ENCODE measurements at regions not wholly inside any gene's neighbourhood (a gene's known extent, or its start where the extent isn't known, plus 50 kb on each side); places are given as distances from the start of the nearest gene placed in this dataset.

DNA sequence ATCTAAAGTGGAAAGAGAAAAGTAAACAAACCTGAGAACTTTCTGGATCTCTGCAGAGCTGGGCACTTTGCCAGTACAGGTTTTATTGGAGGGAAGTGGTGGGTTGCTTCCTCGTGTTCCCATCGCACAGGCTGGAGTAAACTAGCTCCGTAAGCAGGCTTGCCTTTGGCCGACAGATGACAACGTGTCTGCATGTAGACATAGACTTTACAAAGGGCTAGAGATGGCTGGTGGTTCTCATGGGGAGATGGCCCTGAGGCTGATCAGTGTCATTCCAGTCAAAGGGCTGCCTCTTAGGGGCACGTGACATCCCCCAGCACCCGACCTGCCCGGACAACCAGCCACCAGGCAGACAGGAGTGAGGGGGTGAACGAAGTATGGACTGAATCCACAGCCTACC, 98.8 kb downstream of the YTHDF1 start:
- ATAC-seq, result no peak
- TF ChIP-seq ZNF70 (CRISPR knock-in tag; IDR thresholded peaks at IDR 0.05) (no peak), PPARA (CRISPR knock-in tag; IDR thresholded peaks at IDR 0.05; ENCODE audit: borderline replicate concordance) (no peak), ZFP3 (CRISPR knock-in tag; IDR thresholded peaks at IDR 0.05) (no peak), TOX (CRISPR knock-in tag; IDR thresholded peaks at IDR 0.05; ENCODE audit: borderline replicate concordance) (no peak), RARB (CRISPR knock-in tag; IDR thresholded peaks at IDR 0.05) (no peak), ZNF565 (CRISPR knock-in tag; conservative IDR thresholded peaks at IDR 0.05; ENCODE audit: low read depth) (no peak), ZC3H10 (CRISPR knock-in tag; IDR thresholded peaks at IDR 0.05) (no peak), CSDC2 (CRISPR knock-in tag; IDR thresholded peaks at IDR 0.05) (no peak), ESRRG (CRISPR knock-in tag; IDR thresholded peaks at IDR 0.05) (no peak), OSR1 (CRISPR knock-in tag; IDR thresholded peaks at IDR 0.05) (no peak), CREB5 (CRISPR knock-in tag; IDR thresholded peaks at IDR 0.05; ENCODE audit: low read depth) (no peak), SNAI2 (CRISPR knock-in tag; IDR thresholded peaks at IDR 0.05) (no peak), ZFP30 (CRISPR knock-in tag; IDR thresholded peaks at IDR 0.05) (no peak), CSRNP3 (CRISPR knock-in tag; IDR thresholded peaks at IDR 0.05) (no peak), TCF4 (CRISPR knock-in tag; IDR thresholded peaks at IDR 0.05; ENCODE audit: borderline replicate concordance) (no peak), GLIS3 (CRISPR knock-in tag; IDR thresholded peaks at IDR 0.05) (no peak), ZNF8 (CRISPR knock-in tag; IDR thresholded peaks at IDR 0.05) (no peak)
- TF ChIP-seq, protein P1, sequence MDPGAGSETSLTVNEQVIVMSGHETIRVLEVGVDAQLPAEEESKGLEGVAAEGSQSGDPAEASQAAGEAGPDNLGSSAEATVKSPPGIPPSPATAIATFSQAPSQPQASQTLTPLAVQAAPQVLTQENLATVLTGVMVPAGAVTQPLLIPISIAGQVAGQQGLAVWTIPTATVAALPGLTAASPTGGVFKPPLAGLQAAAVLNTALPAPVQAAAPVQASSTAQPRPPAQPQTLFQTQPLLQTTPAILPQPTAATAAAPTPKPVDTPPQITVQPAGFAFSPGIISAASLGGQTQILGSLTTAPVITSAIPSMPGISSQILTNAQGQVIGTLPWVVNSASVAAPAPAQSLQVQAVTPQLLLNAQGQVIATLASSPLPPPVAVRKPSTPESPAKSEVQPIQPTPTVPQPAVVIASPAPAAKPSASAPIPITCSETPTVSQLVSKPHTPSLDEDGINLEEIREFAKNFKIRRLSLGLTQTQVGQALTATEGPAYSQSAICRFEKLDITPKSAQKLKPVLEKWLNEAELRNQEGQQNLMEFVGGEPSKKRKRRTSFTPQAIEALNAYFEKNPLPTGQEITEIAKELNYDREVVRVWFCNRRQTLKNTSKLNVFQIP (CRISPR knock-in tag; IDR thresholded peaks at IDR 0.05; ENCODE audit: borderline replicate concordance, low read depth), result no peak
- TF ChIP-seq, protein P2, sequence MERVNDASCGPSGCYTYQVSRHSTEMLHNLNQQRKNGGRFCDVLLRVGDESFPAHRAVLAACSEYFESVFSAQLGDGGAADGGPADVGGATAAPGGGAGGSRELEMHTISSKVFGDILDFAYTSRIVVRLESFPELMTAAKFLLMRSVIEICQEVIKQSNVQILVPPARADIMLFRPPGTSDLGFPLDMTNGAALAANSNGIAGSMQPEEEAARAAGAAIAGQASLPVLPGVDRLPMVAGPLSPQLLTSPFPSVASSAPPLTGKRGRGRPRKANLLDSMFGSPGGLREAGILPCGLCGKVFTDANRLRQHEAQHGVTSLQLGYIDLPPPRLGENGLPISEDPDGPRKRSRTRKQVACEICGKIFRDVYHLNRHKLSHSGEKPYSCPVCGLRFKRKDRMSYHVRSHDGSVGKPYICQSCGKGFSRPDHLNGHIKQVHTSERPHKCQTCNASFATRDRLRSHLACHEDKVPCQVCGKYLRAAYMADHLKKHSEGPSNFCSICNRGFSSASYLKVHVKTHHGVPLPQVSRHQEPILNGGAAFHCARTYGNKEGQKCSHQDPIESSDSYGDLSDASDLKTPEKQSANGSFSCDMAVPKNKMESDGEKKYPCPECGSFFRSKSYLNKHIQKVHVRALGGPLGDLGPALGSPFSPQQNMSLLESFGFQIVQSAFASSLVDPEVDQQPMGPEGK (CRISPR knock-in tag; IDR thresholded peaks at IDR 0.05; ENCODE audit: borderline replicate concordance), result no peak

DNA sequence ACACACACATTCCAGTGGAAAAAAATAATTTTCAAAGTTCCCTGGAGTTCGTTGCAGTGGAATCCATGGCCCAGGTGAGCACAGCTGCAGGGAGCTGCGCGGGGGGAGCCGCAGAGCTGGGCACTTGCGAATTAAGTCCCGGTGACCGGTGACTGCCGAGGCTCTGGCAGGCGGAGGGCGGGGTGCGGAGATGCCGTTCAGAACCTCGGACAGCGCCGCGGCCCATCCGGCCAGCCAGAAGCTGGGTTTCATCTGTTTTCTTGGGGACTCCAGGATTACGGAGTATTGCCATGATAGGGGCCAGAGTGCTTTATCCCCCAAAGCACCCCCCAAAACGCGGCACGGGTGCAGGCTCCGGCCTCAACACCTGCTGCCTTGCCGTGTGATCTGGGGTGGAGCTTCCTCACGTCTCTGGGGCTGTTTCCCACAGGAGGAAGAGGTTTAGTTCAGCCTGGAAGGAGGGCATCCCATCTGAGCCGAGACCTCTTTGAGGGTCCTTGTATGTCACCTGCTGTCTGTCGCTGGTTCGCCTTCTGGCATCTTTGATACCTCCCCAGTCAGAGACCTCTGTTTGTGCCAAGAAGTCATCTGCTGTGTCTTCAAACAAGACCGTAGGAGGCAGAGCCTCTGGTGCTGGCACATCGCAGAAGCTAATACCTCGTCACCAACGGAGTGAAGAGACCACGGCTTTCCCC, 99.4 kb downstream of the YTHDF1 start:
- ATAC-seq, result 0 out of 3 replicates have a peak, but pooled peaks have one; percentile 33
- no peak for TF ChIP-seq ZNF70 (CRISPR knock-in tag; IDR thresholded peaks at IDR 0.05)

DNA sequence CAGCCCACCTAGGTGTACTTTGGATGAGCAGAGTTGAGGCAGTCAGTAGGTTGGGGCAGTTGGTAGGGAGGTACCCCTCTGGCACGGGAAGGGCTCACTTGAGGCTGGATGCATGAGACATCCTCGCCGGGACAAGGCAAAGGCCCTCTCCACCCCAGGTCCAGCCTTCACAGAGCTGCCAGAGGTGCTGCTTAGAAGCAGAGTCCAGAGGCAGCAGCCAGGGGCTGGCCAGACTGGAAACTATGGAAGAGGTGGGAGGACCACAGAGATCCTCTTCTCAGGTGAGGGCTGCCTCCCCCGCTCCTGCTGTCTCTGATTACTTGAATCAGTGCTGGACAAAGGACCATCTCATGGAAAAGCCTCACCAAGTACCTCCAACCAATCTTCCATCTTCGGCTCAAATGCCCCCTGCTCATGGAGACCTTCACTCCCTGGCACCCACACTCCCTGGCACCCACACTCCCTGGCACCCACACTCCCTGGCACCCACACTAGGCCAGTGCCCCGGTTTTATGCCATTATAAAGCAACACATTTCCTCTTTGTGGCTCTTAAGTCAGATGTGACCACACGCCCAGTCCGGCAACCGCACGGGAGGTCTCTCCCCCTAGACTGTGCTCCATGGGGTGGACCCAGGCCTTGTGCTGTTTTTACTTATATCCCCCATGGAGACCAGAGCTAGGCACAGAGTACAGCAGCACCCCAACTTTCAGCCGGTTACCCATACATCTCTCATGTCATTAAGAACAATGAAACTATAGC, 100.1 kb downstream of the YTHDF1 start:
- no peak for ATAC-seq
- TF ChIP-seq OSR1 (CRISPR knock-in tag; IDR thresholded peaks at IDR 0.05) (no peak), ZNF70 (CRISPR knock-in tag; IDR thresholded peaks at IDR 0.05) (no peak), CSRNP3 (CRISPR knock-in tag; IDR thresholded peaks at IDR 0.05) (no peak), BACH2 (CRISPR knock-in tag; IDR thresholded peaks at IDR 0.05; ENCODE audit: borderline replicate concordance) (no peak), ESRRG (CRISPR knock-in tag; IDR thresholded peaks at IDR 0.05) (no peak), ZNF8 (CRISPR knock-in tag; IDR thresholded peaks at IDR 0.05) (no peak), ZC3H10 (CRISPR knock-in tag; IDR thresholded peaks at IDR 0.05) (no peak), TOX (CRISPR knock-in tag; IDR thresholded peaks at IDR 0.05; ENCODE audit: borderline replicate concordance) (no peak), ZFP30 (CRISPR knock-in tag; IDR thresholded peaks at IDR 0.05) (no peak)
- TF ChIP-seq, protein P1 (CRISPR knock-in tag; IDR thresholded peaks at IDR 0.05; ENCODE audit: borderline replicate concordance, low read depth), result no peak
- TF ChIP-seq, protein P3, sequence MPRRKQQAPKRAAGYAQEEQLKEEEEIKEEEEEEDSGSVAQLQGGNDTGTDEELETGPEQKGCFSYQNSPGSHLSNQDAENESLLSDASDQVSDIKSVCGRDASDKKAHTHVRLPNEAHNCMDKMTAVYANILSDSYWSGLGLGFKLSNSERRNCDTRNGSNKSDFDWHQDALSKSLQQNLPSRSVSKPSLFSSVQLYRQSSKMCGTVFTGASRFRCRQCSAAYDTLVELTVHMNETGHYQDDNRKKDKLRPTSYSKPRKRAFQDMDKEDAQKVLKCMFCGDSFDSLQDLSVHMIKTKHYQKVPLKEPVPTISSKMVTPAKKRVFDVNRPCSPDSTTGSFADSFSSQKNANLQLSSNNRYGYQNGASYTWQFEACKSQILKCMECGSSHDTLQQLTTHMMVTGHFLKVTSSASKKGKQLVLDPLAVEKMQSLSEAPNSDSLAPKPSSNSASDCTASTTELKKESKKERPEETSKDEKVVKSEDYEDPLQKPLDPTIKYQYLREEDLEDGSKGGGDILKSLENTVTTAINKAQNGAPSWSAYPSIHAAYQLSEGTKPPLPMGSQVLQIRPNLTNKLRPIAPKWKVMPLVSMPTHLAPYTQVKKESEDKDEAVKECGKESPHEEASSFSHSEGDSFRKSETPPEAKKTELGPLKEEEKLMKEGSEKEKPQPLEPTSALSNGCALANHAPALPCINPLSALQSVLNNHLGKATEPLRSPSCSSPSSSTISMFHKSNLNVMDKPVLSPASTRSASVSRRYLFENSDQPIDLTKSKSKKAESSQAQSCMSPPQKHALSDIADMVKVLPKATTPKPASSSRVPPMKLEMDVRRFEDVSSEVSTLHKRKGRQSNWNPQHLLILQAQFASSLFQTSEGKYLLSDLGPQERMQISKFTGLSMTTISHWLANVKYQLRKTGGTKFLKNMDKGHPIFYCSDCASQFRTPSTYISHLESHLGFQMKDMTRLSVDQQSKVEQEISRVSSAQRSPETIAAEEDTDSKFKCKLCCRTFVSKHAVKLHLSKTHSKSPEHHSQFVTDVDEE (CRISPR knock-in tag; IDR thresholded peaks at IDR 0.05), result no peak

All from SK-N-SH treated with all-trans-retinoic acid at 6 μM for 48 hours (cell line).